HCT116 (cell line): ENCODE measurements at regions not wholly inside any gene's neighbourhood (a gene's known extent, or its start where the extent isn't known, plus 50 kb on each side); places are given as distances from the start of the nearest gene placed in this dataset.

ENCODE experiments used
- ATAC-seq: fragments of 200-7000 bp; cut with Tn5 transposase; 2 replicates; pipeline ENCODE4 v1.9.1; 2020; ENCODE audit warnings: mild to moderate bottlenecking, moderate library complexity
- BruUV-seq: library from RNA; stranded (reverse); fragments of 400-500 nt; replicated peaks from 2 replicates; lab custom pipeline; 2021; lab: Mats Ljungman, UMichigan
- CTCF ChIA-PET: fragments of 300-600 bp; sonication (Branson Sonifier 250); formaldehyde crosslinking; loops from one replicate; lab custom pipeline; 2021; ENCODE audit warnings: antibody characterized with exemption; lab: Charles Lee
- POLR2A ChIA-PET: fragments of 300-600, 350-600 bp; sonication (Branson Sonifier 250); formaldehyde crosslinking; loops from one replicate; lab custom pipeline; 2021; ENCODE audit warnings: antibody characterized with exemption; lab: Charles Lee
- RAD21 ChIA-PET, 2 experiments: fragments of 300-600 bp; sonication (Branson Sonifier 250); formaldehyde crosslinking; loops; one replicate each; lab custom pipeline; 2023; ENCODE audit warnings: low total read pairs in 2 of 2; ENCODE audit not compliant: uncharacterized antibody in 2 of 2, unreplicated experiment in 2 of 2, low non-redundant PET in 1 of 2; lab: Charles Lee
- DNase-seq: peaks from one replicate; pipeline ENCODE4 v3.0.0-alpha.2; 2010; ENCODE audit warnings: low read depth, low spot score
- H2AFZ ChIP-seq: fragments of 200-600 bp; shearing (Covaris generic), sonication (generic); 2 replicates; pipeline ENCODE4 v1.6.1; 2017; ENCODE audit warnings: low read depth, mixed run types, mixed read lengths, antibody characterized with exemption, low read length; ENCODE audit not compliant: poor library complexity, severe bottlenecking
- H3K27ac ChIP-seq: 2 replicates; pipeline ENCODE4 v1.5.1; 2012; ENCODE audit warnings: low read depth, low read length
- H3K27me3 ChIP-seq: fragments of 200-600 bp; sonication (generic); 2 replicates; pipeline ENCODE4 v1.6.1; 2016; ENCODE audit warnings: mixed run types, low read length, mixed read lengths; ENCODE audit not compliant: insufficient read depth
- H3K36me3 ChIP-seq, 2 experiments: fragments of 200-500 bp in 1 of 2; fragments of 200-600 bp in 1 of 2; sonication (Bioruptor generic) in 1 of 2; sonication (generic) in 1 of 2; 2 replicates each; pipeline versions ENCODE4 v1.5.1 to v1.6.1; 2014 to 2016; ENCODE audit warnings: low read length in 2 of 2, inconsistent platforms in 1 of 2, mixed read lengths in 1 of 2, mixed run types in 1 of 2; ENCODE audit not compliant: insufficient read depth in 2 of 2, control insufficient read depth in 1 of 2
- H3K4me1 ChIP-seq, 2 experiments: fragments of 200-600 bp in 1 of 2; sonication (generic) in 1 of 2; 2 replicates each; pipeline versions ENCODE4 v1.5.1 to v1.6.1; 2012 to 2017; ENCODE audit warnings: low read length in 2 of 2, inconsistent platforms in 1 of 2, mild to moderate bottlenecking in 1 of 2, mixed read lengths in 1 of 2, mixed run types in 1 of 2, moderate library complexity in 1 of 2; ENCODE audit not compliant: insufficient read depth in 2 of 2, control insufficient read depth in 1 of 2
- H3K4me2 ChIP-seq: fragments of 200-600 bp; sonication (generic); 2 replicates; pipeline ENCODE4 v1.6.1; 2017; ENCODE audit warnings: mixed run types, low read length, mixed read lengths
- H3K4me3 ChIP-seq, 2 experiments: fragments of 200-600 bp in 1 of 2; sonication (generic) in 1 of 2; replicated peaks in 1 of 2; 2 replicates each; pipeline ENCODE4 v1.5.1; 2011 to 2016; ENCODE audit warnings: low read length in 2 of 2, control low read depth in 1 of 2, low read depth in 1 of 2, mild to moderate bottlenecking in 1 of 2, mixed read lengths in 1 of 2, mixed run types in 1 of 2
- H3K79me2 ChIP-seq: fragments of 200-600 bp; sonication (generic); 2 replicates; pipeline ENCODE4 v1.6.1; 2017; ENCODE audit warnings: mild to moderate bottlenecking, mixed run types, low read length, moderate library complexity, mixed read lengths; ENCODE audit not compliant: insufficient read depth
- H3K9ac ChIP-seq: fragments of 200-600 bp; sonication (generic); 2 replicates; pipeline ENCODE4 v1.6.1; 2016; ENCODE audit warnings: low read length, mixed read lengths
- H3K9me2 ChIP-seq: fragments of 200-600 bp; sonication (generic), shearing (Covaris generic); 2 replicates; pipeline ENCODE4 v1.6.1; 2017; ENCODE audit warnings: mixed run types, mild to moderate bottlenecking, moderate library complexity; ENCODE audit not compliant: insufficient read depth
- H3K9me3 ChIP-seq, 2 experiments: fragments of 200-500 bp in 1 of 2; fragments of 200-600 bp in 1 of 2; sonication (Bioruptor generic) in 1 of 2; sonication (generic) in 1 of 2; 2 replicates each; pipeline ENCODE4 v1.6.1; 2014 to 2017; ENCODE audit warnings: low read length in 2 of 2, mixed read lengths in 2 of 2, inconsistent platforms in 1 of 2, low read depth in 1 of 2, mild to moderate bottlenecking in 1 of 2, mixed run types in 1 of 2, moderate library complexity in 1 of 2; ENCODE audit not compliant: control insufficient read depth in 1 of 2, insufficient read depth in 1 of 2
- H4K20me1 ChIP-seq: fragments of 200-600 bp; sonication (generic), shearing (Covaris generic); 2 replicates; pipeline ENCODE4 v1.6.1; 2017; ENCODE audit warnings: mixed run types, mild to moderate bottlenecking, moderate library complexity; ENCODE audit not compliant: insufficient read depth
- CEBPB ChIP-seq: IDR thresholded peaks from 2 replicates; pipeline ENCODE4 v1.6.1; 2012; ENCODE audit warnings: low read depth
- ELF1 ChIP-seq: IDR thresholded peaks from 2 replicates; pipeline ENCODE4 v1.6.1; 2012; ENCODE audit warnings: low read depth, borderline replicate concordance
- EZH2 ChIP-seq: fragments of 200-600 bp; sonication (generic); IDR thresholded peaks from 2 replicates; pipeline ENCODE4 v1.6.1; 2017; ENCODE audit warnings: antibody characterized with exemption, mixed run types
- FOSL1 ChIP-seq: IDR thresholded peaks from 2 replicates; pipeline ENCODE4 v1.6.1; 2012; ENCODE audit warnings: low read depth
- POLR2AphosphoS5 ChIP-seq: IDR thresholded peaks from 2 replicates; pipeline ENCODE4 v1.6.1; 2011; ENCODE audit warnings: mild to moderate bottlenecking, low read depth, low read length, moderate library complexity
- SRF ChIP-seq: IDR thresholded peaks from 2 replicates; pipeline ENCODE4 v1.6.1; 2012; ENCODE audit warnings: low read depth
- intact Hi-C: fragments of 100-400 bp; cut with micrococcal nuclease; formaldehyde crosslinking; loops from 2 replicates; pipeline ENCODE4 v1.10.0; 2022
- TF ChIP-seq, protein P1 (sequence below): IDR thresholded peaks from 2 replicates; pipeline ENCODE4 v1.6.1; 2012
- TF ChIP-seq, protein P2 (sequence below): IDR thresholded peaks from 2 replicates; pipeline ENCODE4 v1.6.1; 2012; ENCODE audit warnings: low read depth
- TF ChIP-seq, protein P3 (sequence below), 3 experiments: fragments of 200-600 bp in 1 of 3; sonication (generic) in 1 of 3; IDR thresholded peaks in 2 of 3; conservative IDR thresholded peaks in 1 of 3; 2 replicates each; pipeline ENCODE4 v1.5.1; 2012 to 2017; ENCODE audit warnings: low read depth in 2 of 3, low read length in 2 of 3, antibody characterized with exemption in 1 of 3, borderline replicate concordance in 1 of 3, control low read depth in 1 of 3, mild to moderate bottlenecking in 1 of 3, mixed read lengths in 1 of 3, mixed run types in 1 of 3, moderate library complexity in 1 of 3; ENCODE audit not compliant: insufficient read depth in 1 of 3

DNA sequence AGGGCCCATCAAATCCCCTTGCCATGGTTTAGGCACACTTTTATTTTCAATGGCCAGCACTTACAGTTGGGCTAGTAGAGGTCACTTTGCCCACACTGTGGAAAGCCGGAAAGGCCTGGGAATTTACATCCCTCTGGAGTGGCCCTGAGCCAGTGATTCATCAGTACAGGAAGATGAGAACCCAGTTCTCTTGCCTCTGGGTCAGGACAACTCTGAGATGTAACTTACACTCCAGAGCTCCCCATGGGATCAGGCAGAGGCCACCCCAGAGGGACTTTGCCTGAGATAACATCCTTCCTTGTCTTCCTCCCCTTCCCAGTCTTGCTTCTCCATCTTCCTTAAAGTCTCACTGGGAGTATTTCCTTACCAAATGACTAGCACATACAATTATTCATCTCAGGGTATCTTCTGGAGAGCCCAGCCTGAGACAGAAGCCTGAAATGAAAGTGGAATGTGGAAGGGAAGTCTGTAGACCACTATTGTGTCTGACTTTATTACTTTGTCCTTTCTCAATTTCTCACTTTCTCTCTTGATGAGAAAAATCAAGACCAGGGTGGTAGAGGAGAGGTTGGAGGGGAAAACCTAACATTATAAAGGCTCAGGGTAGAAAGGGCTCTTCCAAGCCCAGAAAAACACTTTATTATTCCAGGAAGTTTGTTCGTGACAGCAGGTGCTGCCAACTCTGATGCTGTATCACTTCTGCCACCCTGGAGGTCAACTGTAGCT is 220.8 kb downstream of the ZNF621 start:
- Histone ChIP-seq H3K27ac (no peak overlapping the region), H3K4me1 (no peaks in the 10 kb centered on the region), H4K20me1 (no peaks in the 10 kb centered on the region), H3K9ac (no peak overlapping the region), H3K79me2 (no peaks in the 10 kb centered on the region), H3K9me3 (no peaks in the 10 kb centered on the region), H2AFZ (no peak overlapping the region), H3K4me3 (no peak overlapping the region), H3K36me3 (no peaks in the 10 kb centered on the region), H3K4me2 (no peak overlapping the region), H3K27me3 (peaks cover 15% of the 10 kb centered on the region; the same call in 1 of the 2 replicates), H3K9me2 (no peaks in the 10 kb centered on the region)
- intact Hi-C loops = no loop called here
- POLR2A ChIA-PET = no interaction called here
- CTCF ChIA-PET = no interaction called here
- no peak for DNase-seq
- no TSS peak for BruUV-seq
- RAD21 ChIA-PET = no interaction called here
- ATAC-seq = no peak
- TF ChIP-seq ELF1 (no peak), SRF (no peak), FOSL1 (no peak), CEBPB (no peak), POLR2AphosphoS5 (no peak), EZH2 (no peak)
- TF ChIP-seq, protein P1, sequence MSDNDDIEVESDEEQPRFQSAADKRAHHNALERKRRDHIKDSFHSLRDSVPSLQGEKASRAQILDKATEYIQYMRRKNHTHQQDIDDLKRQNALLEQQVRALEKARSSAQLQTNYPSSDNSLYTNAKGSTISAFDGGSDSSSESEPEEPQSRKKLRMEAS = no peak
- TF ChIP-seq, protein P2, sequence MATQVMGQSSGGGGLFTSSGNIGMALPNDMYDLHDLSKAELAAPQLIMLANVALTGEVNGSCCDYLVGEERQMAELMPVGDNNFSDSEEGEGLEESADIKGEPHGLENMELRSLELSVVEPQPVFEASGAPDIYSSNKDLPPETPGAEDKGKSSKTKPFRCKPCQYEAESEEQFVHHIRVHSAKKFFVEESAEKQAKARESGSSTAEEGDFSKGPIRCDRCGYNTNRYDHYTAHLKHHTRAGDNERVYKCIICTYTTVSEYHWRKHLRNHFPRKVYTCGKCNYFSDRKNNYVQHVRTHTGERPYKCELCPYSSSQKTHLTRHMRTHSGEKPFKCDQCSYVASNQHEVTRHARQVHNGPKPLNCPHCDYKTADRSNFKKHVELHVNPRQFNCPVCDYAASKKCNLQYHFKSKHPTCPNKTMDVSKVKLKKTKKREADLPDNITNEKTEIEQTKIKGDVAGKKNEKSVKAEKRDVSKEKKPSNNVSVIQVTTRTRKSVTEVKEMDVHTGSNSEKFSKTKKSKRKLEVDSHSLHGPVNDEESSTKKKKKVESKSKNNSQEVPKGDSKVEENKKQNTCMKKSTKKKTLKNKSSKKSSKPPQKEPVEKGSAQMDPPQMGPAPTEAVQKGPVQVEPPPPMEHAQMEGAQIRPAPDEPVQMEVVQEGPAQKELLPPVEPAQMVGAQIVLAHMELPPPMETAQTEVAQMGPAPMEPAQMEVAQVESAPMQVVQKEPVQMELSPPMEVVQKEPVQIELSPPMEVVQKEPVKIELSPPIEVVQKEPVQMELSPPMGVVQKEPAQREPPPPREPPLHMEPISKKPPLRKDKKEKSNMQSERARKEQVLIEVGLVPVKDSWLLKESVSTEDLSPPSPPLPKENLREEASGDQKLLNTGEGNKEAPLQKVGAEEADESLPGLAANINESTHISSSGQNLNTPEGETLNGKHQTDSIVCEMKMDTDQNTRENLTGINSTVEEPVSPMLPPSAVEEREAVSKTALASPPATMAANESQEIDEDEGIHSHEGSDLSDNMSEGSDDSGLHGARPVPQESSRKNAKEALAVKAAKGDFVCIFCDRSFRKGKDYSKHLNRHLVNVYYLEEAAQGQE = no peak
- TF ChIP-seq, protein P3, sequence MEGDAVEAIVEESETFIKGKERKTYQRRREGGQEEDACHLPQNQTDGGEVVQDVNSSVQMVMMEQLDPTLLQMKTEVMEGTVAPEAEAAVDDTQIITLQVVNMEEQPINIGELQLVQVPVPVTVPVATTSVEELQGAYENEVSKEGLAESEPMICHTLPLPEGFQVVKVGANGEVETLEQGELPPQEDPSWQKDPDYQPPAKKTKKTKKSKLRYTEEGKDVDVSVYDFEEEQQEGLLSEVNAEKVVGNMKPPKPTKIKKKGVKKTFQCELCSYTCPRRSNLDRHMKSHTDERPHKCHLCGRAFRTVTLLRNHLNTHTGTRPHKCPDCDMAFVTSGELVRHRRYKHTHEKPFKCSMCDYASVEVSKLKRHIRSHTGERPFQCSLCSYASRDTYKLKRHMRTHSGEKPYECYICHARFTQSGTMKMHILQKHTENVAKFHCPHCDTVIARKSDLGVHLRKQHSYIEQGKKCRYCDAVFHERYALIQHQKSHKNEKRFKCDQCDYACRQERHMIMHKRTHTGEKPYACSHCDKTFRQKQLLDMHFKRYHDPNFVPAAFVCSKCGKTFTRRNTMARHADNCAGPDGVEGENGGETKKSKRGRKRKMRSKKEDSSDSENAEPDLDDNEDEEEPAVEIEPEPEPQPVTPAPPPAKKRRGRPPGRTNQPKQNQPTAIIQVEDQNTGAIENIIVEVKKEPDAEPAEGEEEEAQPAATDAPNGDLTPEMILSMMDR (IDR thresholded peaks at IDR 0.05 in 2 of 3, conservative IDR thresholded peaks at IDR 0.05 in 1 of 3; ENCODE audit: borderline replicate concordance in 1 of 3, insufficient read depth in 1 of 3, low read depth in 2 of 3, low read length in 2 of 3) = no peak
